Activated effector memory CD4-positive, alpha-beta T cell treated with anti-CD3 and anti-CD28 coated beads, Interleukin-2, amount 50 U/mL, for 16 hours (primary cell): ENCODE measurements at regions not wholly inside any gene's neighbourhood (a gene's known extent, or its start where the extent isn't known, plus 50 kb on each side); places are given as distances from the start of the nearest gene placed in this dataset.
"Not testable (repeated sequence)": the region's sequence is repeated elsewhere in the genome, so short reads cannot be mapped to it uniquely, and the experiment has no call there.

Experiments
- DNase-seq: peaks from one replicate; pipeline ENCODE4 v3.0.0-alpha.2; 2020

DNA sequence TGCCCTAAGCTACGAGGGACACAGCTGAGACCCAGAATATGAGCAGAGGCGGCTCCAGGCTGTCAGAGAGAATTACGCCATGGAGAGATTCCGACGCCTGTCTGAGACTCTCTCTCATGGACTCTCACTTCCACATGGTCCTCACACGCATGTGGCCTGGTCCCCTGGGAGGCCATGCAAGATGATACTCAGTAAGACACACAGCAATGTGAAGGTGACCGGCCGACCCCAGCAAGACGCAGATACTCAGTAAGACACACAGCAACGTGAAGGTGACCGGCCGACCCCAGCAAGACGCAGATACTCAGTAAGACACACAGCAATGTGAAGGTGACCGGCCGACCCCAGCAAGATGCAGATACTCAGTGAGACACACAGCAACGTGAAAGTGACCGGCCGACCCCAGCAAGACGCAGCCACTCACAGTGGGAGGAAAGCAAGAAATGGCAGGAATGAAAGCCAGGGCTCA lies 400.8 kb upstream of the MYT1L start:
- no peak for DNase-seq

DNA sequence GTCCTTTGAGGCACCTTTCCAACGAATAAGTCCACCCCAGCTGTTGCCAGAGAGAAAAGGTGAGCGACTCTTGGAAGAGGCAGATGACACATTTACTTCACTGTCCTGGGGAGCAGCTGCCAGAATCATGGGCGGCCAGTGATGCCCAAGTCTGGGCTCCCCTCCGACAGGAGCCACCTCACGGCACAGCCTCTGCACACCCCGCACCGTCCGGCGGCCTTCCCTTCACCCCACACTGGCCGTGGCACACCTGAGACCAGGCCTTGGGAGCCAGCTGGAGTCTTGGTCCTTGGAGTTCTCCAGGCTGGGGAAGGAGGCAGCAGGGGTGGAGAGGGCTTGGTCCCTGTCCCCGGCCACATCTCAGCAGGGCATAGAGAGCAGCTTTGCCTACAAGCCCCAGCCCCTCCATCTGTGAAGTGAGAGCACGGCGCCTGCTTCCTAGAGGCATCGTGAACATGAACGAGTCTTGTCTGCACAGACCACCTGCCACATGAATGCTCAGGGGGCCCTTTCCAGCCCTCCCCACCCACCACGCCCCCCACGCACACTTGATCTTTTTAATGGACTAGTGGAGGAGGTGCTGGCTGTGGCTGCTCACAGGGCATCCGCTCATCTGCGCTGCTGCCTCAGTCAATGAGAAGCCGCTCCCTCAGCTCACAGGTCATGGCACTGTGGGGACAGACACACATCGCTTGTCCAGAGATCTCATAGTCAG lies 400.2 kb upstream of the MYT1L start:
- no peak for DNase-seq

DNA sequence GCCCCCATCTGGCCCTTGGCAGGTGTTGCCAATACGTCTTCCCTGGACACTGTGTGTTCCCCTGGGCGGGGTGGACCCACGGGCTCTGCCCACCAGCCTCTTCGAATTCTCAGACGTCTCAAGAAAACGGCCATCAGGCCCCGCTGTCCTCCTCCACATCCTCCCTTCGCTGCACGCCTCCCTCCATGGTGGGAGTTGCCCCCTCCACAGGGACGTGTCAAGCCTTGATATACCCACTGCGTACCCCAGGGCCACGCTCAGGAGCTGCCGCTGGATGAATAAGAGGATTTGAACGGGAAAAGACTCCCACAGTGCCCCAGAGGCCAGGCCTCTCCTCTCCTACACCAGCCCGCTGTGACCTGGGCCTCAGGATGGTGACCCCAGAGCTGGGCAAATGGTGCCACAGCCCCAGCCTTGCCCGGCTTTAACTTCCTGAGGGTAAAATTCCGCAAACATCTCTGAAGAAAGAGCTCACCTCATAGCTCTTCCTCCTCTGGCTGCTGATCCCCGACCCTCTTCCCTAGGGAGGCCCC lies 399.3 kb upstream of the MYT1L start:
- DNase-seq = no peak

DNA sequence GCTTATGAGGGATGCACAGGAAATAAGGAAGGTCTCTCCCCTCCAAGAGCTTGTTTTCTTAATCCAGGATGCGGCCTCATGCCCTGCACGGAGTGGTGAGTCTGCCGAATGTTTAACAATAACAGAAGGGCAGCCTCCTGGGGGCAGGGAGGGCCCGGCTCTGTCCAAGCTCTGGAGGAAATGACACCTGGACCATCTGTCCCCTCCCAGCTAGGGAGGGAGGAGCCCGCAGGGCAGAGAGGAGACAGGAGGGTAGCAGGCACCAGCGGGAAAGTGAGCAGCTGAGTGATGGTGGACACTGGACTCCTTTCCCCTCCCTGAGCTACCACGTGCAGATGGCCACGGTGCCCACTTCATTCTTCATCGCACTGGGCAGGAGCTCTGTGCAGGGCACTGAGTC lies 398.2 kb upstream of the MYT1L start:
- DNase-seq = no peak

DNA sequence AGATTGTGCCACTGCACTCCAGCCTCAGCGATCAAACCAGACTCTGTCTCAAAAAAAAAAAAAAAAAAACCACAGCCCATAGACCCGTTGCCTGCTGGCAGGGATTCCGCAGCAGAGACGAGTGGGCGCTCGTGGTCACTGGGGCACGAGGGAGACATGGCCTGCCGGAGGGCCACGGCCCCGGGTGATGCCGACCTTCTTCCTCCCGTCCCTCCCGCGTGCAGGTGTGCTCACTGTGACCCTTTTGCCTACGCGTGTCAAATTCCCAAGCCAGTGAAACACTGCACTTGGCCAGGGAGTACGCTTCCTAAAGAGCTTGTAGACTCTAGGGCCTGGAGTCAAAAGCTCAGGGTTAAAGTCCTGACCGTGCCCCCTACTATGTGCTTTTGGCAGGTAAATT lies 397.6 kb upstream of the MYT1L start:
- no peak for DNase-seq

DNA sequence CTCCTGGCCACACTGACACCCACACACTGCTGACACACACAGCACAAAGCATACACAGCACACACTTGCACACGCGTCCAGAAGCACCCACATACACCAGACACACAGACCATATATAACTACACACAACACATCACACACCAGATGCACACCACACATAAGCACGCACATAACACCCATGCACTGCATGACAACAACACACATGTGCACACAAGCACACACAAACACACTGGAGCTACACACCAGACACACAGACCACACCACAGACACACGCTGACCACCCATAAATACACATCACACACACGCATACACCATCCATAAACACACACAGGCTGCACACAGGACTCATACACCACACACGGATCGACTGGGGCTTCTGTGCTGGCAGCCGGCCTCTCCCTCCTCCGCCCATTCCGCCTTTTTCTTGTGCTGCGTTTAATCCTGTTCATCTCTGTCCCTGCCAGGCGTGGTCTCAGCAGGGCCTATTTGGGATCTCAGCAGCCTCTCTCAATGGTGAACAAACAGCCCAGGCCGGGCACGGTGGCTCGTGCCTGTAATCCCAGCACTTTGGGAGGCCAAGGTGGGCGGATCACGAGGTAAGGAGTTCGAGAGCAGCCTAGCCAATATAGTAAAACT lies 396.9 kb upstream of the MYT1L start:
- no peak for DNase-seq

DNA sequence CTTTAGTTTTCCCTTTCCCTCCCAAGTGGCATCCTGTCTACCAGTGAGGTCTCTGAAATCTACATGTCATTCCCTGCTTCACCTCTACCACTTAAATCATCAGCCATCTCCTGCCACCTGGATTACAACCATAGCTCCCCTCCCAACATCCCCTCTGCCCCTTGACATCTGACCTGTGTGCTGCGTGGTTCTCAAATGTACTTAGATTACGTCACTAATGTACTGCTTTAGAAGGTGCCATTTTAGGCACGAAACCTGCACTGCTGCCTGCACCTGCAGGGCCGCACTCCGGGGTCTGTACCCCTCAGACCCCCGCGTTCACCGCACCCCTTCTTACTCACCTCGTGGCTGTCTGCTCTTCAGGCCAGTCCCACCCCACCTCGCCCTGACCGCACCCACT lies 395.1 kb upstream of the MYT1L start:
- DNase-seq = no peak

DNA sequence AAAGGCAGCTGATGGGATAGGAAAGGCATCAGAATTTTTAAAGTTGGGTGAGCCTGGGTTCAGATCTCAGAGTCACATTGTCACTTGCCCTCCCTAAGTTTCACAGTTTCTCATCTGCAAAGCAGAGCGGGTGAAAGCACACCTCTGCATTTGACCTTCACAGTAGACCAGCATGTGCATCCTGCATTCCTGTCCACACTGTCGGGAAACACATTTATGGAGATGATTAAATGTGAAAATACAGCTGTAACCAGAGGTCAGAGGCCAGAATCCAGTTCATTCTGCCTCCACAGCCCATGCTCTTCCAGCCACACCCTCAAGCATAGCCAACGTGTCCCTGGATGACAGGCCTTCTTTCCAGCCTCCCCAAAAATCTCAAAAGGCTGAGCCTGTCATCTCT lies 392.0 kb upstream of the MYT1L start:
- no peak for DNase-seq

DNA sequence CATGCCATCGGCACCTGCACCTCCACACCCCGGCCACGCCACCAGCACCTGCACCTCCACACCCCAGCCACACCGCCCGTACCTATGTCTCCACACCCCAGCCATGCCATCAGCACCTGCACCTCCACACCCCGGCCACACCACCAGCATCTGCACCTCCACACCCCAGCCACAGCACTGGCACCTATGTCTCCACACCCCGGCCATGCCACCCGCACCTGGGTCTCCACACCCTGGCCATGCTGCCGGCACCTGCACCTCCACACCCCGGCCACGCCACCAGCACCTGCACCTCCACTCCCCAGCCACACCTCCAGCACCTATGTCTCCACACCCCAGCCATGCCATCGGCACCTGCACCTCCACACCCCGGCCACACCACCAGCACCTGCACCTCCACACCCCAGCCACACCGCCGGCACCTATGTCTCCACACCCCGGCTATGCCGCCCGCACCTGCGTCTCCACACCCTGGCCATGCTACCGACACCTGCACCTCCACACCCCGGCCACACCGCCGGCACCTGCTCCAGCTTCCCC lies 390.3 kb upstream of the MYT1L start:
- DNase-seq = no peak

DNA sequence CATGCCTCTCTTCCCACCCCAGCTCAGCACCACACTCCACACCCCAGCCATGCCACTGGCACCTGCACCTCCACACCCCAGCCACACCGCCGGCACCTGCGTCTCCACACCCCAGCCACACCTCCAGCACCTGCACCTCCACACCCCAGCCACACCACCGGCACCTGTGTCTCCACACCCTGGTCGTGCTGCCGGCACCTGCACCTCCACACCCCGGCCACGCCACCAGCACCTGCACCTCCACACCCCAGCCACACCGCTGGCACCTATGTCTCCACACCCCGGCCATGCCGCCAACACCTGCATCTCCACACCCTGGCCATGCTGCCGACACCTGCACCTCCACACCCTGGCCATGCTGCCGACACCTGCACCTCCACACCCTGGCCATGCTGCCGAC lies 389.7 kb upstream of the MYT1L start:
- DNase-seq = not testable (repeated sequence)

DNA sequence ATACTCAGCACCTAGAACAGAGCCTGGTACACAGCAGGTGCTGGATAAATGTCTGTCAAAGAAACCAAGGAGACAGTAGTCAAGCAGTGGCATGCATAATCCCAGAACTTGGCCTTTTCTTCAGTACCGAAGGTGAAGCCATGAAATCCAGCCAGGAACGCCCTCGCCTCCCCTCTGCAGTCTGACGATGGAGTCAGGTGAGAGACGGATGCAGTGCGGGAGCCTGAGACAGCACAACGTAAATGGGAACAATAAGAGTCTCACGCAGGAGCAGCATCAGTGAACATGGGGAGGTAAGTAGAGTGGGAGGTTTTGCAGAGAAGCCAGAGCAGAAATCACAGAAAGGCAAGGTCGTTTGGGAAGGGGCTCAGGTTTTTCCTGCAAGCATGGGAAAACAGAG lies 389.3 kb upstream of the MYT1L start:
- no peak for DNase-seq

DNA sequence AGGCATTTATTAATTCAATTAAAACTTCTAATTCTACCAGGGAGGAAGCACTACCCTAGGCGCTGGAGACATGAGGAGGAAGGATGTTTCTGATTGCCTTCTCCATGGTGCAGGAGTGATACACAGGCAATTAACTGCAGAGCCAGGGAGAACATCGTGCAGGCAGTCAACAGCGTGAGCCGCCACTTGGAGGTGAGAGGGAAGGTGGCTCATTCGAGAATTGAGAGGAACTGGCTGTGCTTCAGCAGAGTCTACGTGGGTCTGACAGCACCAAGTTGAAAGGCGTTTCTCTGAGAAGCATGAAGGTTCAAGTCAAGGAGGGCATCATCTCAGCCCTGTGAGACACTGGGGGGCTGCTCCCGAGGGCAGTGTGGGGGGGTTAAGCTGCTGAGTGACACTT lies 388.7 kb upstream of the MYT1L start:
- DNase-seq = no peak

DNA sequence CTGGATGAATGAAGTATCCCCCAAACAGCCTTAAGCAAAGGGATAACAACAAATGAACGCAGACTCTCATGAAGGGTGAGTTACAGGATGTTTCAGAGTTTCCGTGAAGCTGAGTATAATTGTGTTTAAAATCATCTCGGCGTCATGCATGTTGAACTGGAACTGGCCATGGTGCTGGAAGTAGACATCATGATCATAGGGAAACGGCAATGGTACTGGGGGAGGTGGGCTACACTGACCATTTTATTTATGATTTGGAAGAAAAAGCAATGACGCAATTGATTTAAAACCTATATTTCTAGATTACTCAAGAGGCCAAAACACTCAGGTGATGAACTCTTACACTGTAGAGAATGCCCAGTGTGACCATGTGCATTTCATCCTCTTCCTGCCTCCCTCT lies 387.9 kb upstream of the MYT1L start:
- no peak for DNase-seq

DNA sequence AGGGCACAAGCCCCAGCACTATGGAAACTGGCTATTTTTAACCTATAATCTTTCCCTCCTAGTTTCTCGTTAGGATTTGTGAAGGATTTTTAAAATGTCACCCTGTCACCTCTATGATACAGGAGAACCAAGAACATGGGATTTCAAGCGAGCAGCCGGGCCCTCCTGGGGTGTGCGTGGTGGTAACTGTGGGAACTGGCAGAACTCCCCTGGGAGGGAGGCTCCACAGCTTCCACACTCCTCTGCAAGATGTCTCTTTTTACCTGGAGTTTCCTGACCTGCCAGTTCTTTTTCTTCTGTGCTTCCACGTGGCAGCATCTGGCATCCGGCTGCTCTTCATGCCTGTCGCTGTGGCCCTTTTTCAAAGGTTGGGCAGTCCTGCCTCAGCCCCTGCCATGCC lies 386.3 kb upstream of the MYT1L start:
- no peak for DNase-seq

DNA sequence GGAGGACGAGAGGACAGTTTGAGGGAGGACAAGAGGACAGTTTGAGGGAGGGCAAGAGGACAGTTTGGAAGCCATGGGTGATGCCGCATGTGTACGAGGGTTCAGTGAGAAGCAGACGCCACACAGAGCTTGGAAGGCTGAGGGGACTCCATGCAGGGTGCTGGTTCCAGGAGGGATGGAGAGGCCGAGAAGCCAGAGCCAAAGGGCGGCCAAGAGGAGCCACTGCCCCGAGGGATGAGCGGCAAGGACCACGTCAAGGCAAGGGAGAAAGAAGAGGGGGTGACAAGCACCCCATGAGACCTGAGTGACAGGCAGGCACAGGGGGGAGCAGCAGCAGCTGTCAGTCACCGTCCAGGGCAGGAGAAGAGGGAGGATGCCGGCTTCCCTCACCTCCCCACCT lies 385.7 kb upstream of the MYT1L start:
- no peak for DNase-seq

DNA sequence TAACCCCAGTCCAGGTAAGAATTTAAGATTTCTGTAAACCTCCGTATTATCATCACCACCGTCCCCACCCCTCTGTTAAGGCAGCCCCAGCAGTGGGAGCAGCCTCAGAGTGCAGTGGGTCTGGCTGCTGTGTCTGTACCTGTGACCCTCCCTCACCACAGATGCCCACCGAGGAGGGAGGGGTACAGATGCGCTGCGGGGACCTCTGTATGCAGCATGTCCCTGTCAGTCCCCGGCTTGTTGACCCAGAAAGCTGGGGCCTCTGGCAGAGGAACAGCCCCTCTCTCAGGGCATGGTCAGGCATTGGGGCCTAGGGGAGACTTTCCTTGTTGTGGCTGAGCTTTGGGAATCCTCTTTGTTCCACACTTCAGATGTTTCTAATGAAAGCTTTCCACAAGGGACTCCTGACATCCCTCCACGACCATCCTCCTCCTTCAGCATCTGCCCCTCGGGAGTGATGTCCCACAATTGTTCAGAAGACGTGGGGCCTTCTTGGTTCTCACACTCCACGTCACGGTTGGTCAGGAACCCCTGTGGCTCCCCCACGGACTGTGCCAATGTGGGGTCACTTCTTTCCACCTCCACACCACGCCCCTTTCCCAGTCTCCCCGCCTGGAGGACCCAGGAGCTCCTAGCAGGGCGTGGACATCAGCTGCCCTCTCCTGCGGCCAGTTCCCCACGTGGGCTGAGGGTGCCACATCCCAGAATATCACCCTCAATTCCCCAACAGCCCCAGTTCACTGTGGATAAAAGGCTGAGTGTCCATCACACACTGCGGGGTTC lies 384.2 kb upstream of the MYT1L start:
- no peak for DNase-seq

DNA sequence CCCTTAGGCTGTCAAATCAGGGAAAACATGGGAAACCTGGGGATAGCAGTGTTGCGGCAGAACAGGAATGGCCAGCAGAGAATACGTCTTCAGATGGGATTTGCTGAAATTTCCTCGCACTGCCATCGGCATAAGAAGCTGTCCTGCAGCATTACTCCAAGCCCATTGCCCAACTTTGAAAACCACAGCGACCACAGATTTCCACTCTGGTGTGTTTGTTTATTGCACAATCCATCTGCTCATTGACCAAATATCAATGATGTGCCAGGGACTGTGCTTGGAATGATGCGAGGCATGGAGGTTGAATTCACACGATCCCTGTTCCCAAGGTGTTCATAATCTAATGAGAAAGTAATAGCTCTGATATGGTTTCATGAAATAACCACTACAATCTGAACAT lies 383.3 kb upstream of the MYT1L start:
- no peak for DNase-seq

DNA sequence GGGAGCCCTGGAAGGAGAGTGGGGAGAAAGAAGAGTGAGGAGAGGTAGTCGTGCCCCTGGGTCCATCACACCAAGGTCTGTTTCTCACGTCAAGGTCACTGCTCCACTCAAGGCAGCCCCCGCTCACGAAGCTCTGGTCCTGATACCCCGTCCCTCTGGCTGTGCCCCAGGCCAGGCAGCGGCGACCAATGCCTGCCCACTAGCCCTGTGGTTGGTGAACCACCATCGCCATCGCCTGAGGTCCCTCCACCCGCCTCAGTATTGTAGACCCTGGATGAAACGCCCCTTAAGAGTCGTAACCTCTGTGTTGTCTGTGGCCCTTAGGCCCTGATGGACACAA lies 378.3 kb upstream of the MYT1L start:
- DNase-seq = no peak

DNA sequence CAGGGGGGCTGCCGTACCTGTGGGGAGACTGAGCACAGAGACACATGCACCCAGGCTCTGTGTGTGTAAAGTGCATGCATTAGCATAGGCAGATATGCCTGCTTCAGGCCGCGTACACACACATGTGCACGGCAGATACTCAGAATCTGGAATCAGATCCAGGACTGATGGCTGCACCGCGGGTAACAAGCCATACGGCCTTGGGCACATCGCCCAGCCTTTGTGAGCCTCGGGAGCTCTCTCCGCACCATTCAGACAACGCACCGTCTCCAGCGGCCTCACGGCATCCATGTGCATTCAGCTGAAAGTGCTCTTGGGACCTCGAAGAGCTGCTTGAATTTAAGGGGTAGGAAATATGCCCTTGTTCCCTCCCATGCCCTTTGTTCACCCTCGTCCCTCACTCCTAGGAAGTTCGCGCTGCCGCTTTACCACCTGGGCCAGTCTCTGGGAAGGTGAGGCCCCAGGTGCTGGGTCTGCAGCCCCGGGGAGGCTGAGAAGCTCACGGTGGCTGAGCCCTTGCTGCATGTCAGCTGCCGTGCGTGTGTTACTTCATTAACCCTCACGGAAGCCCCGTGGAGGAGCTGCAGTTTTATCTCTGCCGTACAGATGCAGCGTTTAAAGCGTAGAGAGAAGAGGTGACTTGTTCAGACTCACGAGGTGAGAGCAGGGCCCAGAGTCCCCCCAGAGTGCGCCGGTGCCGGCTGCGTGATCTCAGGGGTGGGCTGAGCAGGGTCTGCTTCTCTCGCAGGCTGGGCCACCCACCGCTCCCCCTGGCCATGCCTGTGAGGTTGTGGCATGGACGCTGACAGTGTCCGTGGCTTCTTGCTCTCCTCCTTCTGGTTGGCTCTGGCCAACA lies 377.7 kb upstream of the MYT1L start:
- no peak for DNase-seq

DNA sequence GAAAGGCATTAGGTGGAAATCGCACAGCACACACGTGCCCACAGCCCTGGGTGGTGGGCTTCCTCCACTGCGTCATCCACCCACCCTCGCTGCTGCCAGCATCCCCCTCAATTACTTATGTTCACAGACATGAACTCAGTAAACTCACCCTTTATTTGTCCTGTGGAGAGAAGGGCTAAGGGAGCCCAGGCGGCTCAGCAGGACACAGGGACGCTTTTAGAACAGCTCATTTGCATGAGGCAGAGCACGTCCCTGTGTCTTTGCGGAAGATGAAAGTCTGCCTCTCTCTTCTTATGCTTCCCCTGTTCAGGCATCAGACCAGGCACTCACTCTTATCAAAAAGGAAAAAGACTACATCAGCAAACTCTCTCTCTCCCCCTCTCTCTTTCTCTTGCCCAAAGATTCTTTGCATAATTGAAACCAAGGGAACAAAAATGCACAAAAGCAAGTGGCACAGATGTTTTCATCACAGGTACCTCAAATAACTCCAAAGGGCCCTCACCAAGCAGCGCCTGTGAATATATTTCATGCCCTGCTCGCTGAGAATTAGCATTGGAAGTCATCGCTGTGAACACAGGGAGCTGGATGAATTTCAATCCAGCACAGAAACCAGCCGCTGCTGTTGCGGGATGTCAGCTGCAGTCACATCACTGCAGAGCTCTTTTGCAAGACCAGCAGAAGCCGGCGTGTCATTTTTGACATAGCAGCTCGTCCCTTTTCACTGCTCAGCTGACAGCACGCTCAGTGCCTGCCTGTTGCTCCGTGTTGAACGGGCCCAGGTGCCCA lies 376.3 kb upstream of the MYT1L start:
- no peak for DNase-seq

DNA sequence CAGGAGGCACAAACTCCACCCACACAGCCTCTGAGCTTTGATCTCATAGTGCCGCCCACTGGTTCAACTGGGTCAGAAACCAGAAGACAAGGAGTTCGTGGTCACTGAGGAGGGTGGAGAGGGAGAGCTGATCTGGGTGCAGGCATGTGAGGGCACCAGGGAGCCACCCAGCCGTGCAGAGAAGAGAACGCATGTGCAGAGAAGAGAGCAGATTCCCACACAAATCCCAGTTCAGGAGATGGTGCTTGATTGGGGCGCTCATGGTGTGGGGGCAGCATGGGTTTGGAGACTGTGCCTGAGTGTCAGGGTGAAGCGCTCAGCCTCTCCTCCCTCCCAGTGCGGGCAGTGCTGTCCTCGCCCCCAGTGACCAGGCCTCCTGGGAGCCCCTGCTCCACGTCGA lies 375.2 kb upstream of the MYT1L start:
- no peak for DNase-seq

DNA sequence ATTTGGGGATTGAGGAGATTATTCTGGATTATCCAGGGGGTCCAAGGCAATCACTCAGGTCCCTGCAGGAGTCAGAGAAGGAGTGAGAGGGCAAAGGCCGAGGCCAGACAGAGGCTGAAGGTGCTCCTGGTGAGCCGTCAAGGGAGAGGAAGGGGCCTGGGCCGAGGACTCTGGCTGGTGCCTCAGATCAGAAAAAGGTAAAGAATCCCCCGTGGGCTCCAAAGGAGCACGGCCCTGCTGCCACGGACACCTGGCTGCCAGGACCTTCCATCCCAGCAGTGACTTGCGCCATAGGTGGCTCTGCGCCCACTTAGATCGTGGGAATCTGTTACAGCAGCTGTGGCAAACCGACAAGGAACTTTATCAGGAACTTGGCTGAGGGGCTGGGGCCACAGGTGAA lies 374.8 kb upstream of the MYT1L start:
- DNase-seq = no peak
